Middle frontal gyrus (tissue), 1 donor: ENCODE measurements at regions not wholly inside any gene's neighbourhood (a gene's known extent, or its start where the extent isn't known, plus 50 kb on each side); places are given as distances from the start of the nearest gene placed in this dataset.

ENCODE experiments used
- DNase-seq: peaks from one replicate; pipeline ENCODE4 v3.0.0-alpha.2; 2015; ENCODE audit warnings: low spot score; ENCODE audit errors: extremely low spot score

- no peak for DNase-seq
These were observed 52.5 kb upstream of the SLC14A2 start for GRCh38 chr18:45562567-45563479.

GRCh38 chr18:45565280-45565970 lies 49.9 kb upstream of the SLC14A2 start:
- DNase-seq: no peak
